ENCODE measurements at regions not wholly inside any gene's neighbourhood (a gene's known extent, or its start where the extent isn't known, plus 50 kb on each side); places are given as distances from the start of the nearest gene placed in this dataset.

- DNase-seq: peak; percentile 64
Measured at GRCh38 chr9:3732077-3733038, 206.6 kb upstream of the RFX3 start.

GRCh38 chr9:3730511-3730922 is 204.7 kb upstream of the RFX3 start:
- no peak for DNase-seq

GRCh38 chr9:3721096-3721495 is 195.3 kb upstream of the RFX3 start:
- no peak for DNase-seq

- DNase-seq: no peak
Measured at GRCh38 chr9:3719286-3719685, 193.5 kb upstream of the RFX3 start.

GRCh38 chr9:3716415-3716814 is 190.6 kb upstream of the RFX3 start:
- DNase-seq: no peak

- peak; percentile 96 for DNase-seq
Measured at GRCh38 chr9:3708751-3709150, 182.9 kb upstream of the RFX3 start.

- DNase-seq: no peak
Measured at GRCh38 chr9:3704890-3705289, 179.1 kb upstream of the RFX3 start.

- no peak for DNase-seq
Measured at GRCh38 chr9:3700772-3701171, 175.0 kb upstream of the RFX3 start.

GRCh38 chr9:3699883-3700282 is 174.1 kb upstream of the RFX3 start:
- DNase-seq: no peak

GRCh38 chr9:3698531-3698930 is 172.7 kb upstream of the RFX3 start:
- no peak for DNase-seq

GRCh38 chr9:3698076-3698475 is 172.3 kb upstream of the RFX3 start:
- DNase-seq: no peak

GRCh38 chr9:3696368-3696767 is 170.6 kb upstream of the RFX3 start:
- no peak for DNase-seq

- DNase-seq: no peak
Measured at GRCh38 chr9:3692606-3693005, 166.8 kb upstream of the RFX3 start.

- no peak for DNase-seq
Measured at GRCh38 chr9:3689555-3689954, 163.8 kb upstream of the RFX3 start.

GRCh38 chr9:3687145-3687544 is 161.3 kb upstream of the RFX3 start:
- no peak for DNase-seq

- no peak for DNase-seq
Measured at GRCh38 chr9:3682186-3682585, 156.4 kb upstream of the RFX3 start.

- no peak for DNase-seq
Measured at GRCh38 chr9:3677541-3677940, 151.7 kb upstream of the RFX3 start.

GRCh38 chr9:3676766-3677165 is 151.0 kb upstream of the RFX3 start:
- no peak for DNase-seq

GRCh38 chr9:3675946-3676345 is 150.1 kb upstream of the RFX3 start:
- DNase-seq: no peak

- DNase-seq: no peak
Measured at GRCh38 chr9:3674561-3674960, 148.8 kb upstream of the RFX3 start.

- DNase-seq: no peak
Measured at GRCh38 chr9:3672399-3672798, 146.6 kb upstream of the RFX3 start.

GRCh38 chr9:3664044-3664443 is 138.2 kb upstream of the RFX3 start:
- no peak for DNase-seq

- no peak for DNase-seq
Measured at GRCh38 chr9:3662671-3663070, 136.9 kb upstream of the RFX3 start.

GRCh38 chr9:3660936-3661335 is 135.1 kb upstream of the RFX3 start:
- DNase-seq: no peak

GRCh38 chr9:3659647-3660046 is 133.8 kb upstream of the RFX3 start:
- DNase-seq: no peak
